Cardiac fibroblast (primary cell): ENCODE measurements at regions not wholly inside any gene's neighbourhood (a gene's known extent, or its start where the extent isn't known, plus 50 kb on each side); places are given as distances from the start of the nearest gene placed in this dataset.

Experiments
- DNase-seq, 2 donors: peaks; one replicate each; pipeline versions ENCODE4 v3.0.0 to v3.0.0-alpha.2; 2010; ENCODE audit warnings: low read depth in 2 of 2
- H3K4me3 ChIP-seq, 2 donors: replicated peaks in 1 of 2; 1 replicate in 1 of 2; 2 replicates in 1 of 2; pipeline ENCODE4 v1.5.1; 2011; ENCODE audit warnings: low read depth in 2 of 2, low read length in 2 of 2, mild to moderate bottlenecking in 2 of 2, moderate library complexity in 1 of 2
- TF ChIP-seq, protein P1 (sequence below): IDR thresholded peaks from one replicate; pipeline ENCODE4 v1.5.1; 2011; ENCODE audit warnings: low read depth, mild to moderate bottlenecking, low read length, inconsistent platforms

DNA sequence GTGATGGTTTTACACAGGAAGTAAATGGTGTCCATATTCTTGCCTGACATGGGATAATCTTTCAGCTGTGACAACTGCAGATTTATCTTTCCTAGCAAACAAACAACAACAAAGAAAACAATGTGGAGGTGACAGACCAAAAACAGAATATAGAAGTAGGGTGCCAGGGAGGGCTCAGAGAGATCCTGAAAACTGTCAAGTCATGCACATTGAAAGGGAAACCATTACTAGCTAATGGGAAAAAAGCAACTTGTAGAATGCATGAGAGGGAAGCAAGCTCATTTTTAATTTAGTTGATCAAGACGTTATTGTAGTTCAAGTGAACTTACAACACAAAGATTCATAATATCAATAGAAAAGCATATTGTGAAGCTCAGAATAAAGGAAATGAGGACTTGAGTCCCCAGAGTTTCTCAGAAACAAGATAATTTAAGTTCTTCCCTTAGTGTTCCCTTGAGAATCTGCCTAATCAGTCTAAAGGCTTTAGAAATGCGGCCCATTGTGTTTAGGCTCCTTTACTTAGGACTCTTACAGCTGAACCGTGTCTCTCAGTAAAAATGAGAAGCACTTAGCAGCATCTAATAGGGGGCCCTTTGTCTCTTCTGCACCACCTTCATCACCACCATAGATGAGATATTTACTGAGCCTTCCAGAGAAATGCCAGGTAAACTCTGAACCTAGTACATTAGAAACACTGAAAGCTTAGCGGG is 115.6 kb upstream of the CADPS start:
- no peak for DNase-seq
- TF ChIP-seq, protein P1, sequence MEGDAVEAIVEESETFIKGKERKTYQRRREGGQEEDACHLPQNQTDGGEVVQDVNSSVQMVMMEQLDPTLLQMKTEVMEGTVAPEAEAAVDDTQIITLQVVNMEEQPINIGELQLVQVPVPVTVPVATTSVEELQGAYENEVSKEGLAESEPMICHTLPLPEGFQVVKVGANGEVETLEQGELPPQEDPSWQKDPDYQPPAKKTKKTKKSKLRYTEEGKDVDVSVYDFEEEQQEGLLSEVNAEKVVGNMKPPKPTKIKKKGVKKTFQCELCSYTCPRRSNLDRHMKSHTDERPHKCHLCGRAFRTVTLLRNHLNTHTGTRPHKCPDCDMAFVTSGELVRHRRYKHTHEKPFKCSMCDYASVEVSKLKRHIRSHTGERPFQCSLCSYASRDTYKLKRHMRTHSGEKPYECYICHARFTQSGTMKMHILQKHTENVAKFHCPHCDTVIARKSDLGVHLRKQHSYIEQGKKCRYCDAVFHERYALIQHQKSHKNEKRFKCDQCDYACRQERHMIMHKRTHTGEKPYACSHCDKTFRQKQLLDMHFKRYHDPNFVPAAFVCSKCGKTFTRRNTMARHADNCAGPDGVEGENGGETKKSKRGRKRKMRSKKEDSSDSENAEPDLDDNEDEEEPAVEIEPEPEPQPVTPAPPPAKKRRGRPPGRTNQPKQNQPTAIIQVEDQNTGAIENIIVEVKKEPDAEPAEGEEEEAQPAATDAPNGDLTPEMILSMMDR, result no peak
- no peak overlapping the region for H3K4me3 ChIP-seq

DNA sequence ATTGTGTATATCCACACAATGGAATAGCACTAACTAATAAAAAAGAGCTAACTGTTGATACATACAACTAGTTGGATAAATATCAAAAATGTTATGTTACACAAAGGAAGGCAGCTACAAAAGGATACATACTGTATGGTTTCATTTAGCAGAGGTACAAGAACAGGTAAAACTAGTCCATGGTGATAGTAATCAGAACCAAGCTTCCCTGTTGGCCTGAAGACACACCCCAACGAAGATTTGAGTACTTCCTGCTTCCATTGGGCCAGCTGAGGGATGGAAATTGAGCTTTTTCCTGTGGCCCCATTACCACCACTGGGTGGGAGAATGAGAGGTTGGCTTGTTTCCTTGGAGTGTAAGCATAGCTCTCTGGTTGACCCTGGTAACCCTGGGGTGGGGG is 117.3 kb upstream of the CADPS start:
- TF ChIP-seq, protein P1, result no peak
- no peak overlapping the region for H3K4me3 ChIP-seq
- no peak for DNase-seq

DNA sequence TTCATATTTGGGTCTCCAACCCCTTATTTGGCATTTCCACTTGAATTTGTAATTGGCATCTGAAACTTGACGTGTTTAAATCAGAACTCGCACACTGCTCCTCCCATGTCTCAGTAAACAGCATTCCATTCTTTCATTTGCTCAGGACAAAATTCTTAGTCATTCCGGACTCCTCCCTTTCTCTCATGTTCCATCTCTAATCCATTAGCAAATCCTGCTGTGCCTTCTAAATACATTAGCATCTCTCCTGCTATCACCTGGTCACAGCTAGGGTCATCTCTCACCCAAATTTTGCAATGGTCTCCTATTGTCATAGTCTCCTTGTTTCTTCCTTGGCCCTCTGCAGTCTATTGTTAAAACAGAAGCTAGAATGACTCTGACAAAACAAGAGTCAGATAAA is 119.9 kb upstream of the CADPS start:
- H3K4me3 ChIP-seq, result no peak overlapping the region
- DNase-seq, result no peak
- TF ChIP-seq, protein P1, result no peak

DNA sequence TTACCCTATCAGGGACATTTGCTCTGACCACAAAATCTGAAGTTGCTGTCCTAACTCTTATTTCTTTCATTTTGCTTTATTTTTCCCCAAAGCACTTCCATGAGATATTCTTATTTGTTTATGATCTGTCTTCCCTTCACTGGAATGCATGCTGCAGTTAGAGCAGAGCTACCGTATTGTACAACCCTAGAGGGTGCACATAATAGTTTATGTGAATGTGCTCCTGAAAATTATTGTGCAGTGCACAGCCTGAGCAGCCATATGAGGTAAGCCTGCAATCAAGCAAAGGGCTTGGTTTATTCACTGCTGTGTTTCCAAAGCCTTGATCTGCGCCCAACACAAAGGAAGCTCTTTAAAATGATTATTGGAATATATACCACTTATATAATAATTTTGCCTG is 120.3 kb upstream of the CADPS start:
- H3K4me3 ChIP-seq, result no peak overlapping the region
- no peak for DNase-seq
- TF ChIP-seq, protein P1, result no peak

DNA sequence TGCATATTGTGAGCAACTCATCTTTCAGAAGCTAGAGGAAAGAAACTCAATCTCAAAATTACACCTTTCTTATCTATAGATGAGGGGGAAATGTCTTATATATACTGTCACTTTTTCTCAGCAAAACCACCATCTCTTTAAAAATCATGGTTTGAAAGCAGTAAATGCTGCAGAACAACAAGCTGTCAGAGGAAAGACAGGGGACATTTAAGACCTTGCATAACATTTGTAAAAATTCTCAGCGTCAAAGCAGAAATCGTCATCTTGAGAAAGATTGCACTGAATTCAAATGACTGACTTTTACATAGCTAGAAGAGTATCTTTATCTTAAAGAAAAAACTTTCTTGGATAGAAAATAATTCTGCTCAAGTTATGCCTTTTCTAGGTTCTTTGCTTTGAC is 122.2 kb upstream of the CADPS start:
- H3K4me3 ChIP-seq, result no peak overlapping the region
- TF ChIP-seq, protein P1, result no peak
- no peak for DNase-seq

DNA sequence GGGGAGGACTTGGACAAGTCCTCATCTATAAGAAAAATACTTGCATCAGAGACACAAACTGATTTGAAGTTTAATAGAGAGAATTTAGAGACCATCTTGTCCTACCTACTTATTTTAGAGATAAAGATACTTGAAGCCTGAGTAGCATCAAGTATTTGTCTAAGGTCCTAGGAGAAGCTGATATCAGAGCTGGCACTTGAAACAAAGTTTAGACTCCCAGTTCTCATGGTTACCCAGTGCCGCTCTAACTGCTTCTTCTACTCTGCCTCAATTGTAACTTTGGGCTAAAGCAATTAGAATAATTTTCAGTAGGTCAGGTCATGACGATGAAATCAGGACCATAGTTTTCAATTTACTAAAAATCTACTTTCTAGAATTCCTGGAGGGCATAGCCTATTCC is 123.9 kb upstream of the CADPS start:
- DNase-seq, result no peak
- TF ChIP-seq, protein P1, result no peak

DNA sequence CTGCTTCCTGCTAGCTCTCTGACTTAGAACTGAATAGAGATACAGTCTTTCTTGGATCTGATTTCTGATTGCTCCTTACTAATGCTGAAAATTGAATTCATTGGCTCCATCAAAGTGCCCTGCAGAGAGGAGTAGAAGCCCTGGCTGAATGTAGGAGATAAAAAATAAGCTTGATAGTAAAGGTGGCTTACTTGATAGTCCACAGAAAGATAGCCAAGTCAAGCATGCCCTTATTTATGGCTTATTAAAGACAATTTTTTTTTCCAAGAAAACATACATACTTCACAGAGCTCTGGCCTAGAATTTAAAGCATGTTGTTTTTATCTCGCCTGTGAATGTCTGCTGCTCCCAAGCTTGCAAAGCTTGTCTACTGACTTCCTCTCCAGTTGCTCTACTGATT is 124.6 kb upstream of the CADPS start:
- DNase-seq, result no peak
- H3K4me3 ChIP-seq, result no peak overlapping the region
- TF ChIP-seq, protein P1, result no peak

More for the DNA sequence above, 123.9 kb upstream of the CADPS start:
- no peak overlapping the region for H3K4me3 ChIP-seq
